ENCODE measurements at regions not wholly inside any gene's neighbourhood (a gene's known extent, or its start where the extent isn't known, plus 50 kb on each side); places are given as distances from the start of the nearest gene placed in this dataset.

DNA sequence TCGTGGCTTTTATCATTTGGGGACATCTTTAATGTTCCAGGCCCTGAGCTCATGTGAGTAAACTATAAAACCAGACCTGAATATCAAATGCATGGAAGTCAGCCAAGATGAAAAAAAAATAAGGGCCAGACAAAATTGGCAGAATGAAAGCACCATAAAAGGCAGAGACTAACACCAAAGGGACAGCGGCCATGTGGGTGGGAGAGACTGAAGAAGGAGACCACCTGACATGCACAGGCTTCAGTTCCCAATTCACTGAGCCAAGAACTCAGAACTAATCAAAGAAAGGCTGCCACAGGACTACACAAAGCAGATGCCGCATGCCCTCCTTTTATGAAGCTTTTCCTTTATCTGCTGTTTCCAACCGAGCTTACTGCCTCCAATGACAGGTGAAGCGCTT, 267.1 kb downstream of the RAD51AP2 start:
- Mint-ChIP-seq H3K9me3 (no peaks in the 10 kb centered on the region), H3K4me1 (ENCODE audit: low read depth) (no peaks in the 10 kb centered on the region), H3K4me3 (no peak overlapping the region), H3K27me3 (no peaks in the 10 kb centered on the region), H3K27ac (no peak overlapping the region), H3K36me3 (ENCODE audit: low read depth) (no peaks in the 10 kb centered on the region)
- no peaks in the 10 kb centered on the region for H3K36me3 ChIP-seq (ENCODE audit: insufficient read depth, low read length)
- H3K27ac ChIP-seq (ENCODE audit: low read depth in 1 of 2, low read length in 2 of 2): no peak overlapping the region
- CTCF ChIA-PET: no interaction called here
- peaks cover 0 to 7% of the 10 kb centered on the region in 2 experiments for H3K9me3 ChIP-seq (ENCODE audit: control insufficient read depth in 1 of 2, insufficient read depth in 1 of 2, low read length in 2 of 2)
- TF ChIP-seq, protein P1, sequence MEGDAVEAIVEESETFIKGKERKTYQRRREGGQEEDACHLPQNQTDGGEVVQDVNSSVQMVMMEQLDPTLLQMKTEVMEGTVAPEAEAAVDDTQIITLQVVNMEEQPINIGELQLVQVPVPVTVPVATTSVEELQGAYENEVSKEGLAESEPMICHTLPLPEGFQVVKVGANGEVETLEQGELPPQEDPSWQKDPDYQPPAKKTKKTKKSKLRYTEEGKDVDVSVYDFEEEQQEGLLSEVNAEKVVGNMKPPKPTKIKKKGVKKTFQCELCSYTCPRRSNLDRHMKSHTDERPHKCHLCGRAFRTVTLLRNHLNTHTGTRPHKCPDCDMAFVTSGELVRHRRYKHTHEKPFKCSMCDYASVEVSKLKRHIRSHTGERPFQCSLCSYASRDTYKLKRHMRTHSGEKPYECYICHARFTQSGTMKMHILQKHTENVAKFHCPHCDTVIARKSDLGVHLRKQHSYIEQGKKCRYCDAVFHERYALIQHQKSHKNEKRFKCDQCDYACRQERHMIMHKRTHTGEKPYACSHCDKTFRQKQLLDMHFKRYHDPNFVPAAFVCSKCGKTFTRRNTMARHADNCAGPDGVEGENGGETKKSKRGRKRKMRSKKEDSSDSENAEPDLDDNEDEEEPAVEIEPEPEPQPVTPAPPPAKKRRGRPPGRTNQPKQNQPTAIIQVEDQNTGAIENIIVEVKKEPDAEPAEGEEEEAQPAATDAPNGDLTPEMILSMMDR (IDR thresholded peaks at IDR 0.05): no peak
- DNase-seq (no peak), ATAC-seq (ENCODE audit: poor library complexity) (no peak)
- intact Hi-C loops (cut with DNase I, micrococcal nuclease): no loop called here
- no peaks in the 10 kb centered on the region for H3K4me1 ChIP-seq (ENCODE audit: insufficient read depth, low read length)
- no peak overlapping the region for H3K4me3 ChIP-seq (ENCODE audit: low read length)
- no peaks in the 10 kb centered on the region for H3K27me3 ChIP-seq (ENCODE audit: control insufficient read depth in 1 of 2, insufficient read depth in 2 of 2, low read length in 2 of 2)
- POLR2A ChIA-PET: no interaction called here

DNA sequence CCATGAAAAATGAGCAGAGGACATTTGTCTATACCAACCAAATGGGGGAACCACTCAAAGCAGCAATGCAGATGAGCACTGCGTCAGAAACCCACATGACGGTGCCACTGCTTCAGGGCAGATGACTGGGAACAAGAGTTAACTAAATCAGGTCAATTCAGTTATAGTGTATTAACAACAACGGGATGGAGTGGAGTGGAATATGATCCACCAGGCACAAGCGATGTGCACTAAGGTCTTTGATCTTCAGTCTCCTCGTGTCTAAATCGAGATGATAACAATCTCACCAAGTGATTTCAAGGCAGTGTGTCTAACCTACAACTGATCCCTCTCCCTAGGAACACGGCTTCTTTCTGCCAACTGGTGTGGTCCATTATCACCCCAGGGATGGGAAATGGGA, 269.0 kb downstream of the RAD51AP2 start:
- no peaks in the 10 kb centered on the region for H3K27me3 ChIP-seq (ENCODE audit: control insufficient read depth in 1 of 2, insufficient read depth in 2 of 2, low read length in 2 of 2)
- ChIA-PET CTCF (no interaction called here), POLR2A (no interaction called here)
- intact Hi-C loops (cut with DNase I, micrococcal nuclease): no loop called here
- Mint-ChIP-seq H3K27ac (no peak overlapping the region), H3K36me3 (ENCODE audit: low read depth) (no peaks in the 10 kb centered on the region), H3K4me3 (no peak overlapping the region), H3K9me3 (no peaks in the 10 kb centered on the region), H3K4me1 (ENCODE audit: low read depth) (no peaks in the 10 kb centered on the region), H3K27me3 (no peaks in the 10 kb centered on the region)
- ATAC-seq (ENCODE audit: poor library complexity) (no peak), DNase-seq (no peak)
- no peaks in the 10 kb centered on the region for H3K36me3 ChIP-seq (ENCODE audit: insufficient read depth, low read length)
- no peak overlapping the region for H3K27ac ChIP-seq (ENCODE audit: low read depth in 1 of 2, low read length in 2 of 2)
- TF ChIP-seq, protein P1 (IDR thresholded peaks at IDR 0.05): no peak
- H3K4me3 ChIP-seq (ENCODE audit: low read length): no peak overlapping the region
- H3K9me3 ChIP-seq (ENCODE audit: control insufficient read depth in 1 of 2, insufficient read depth in 1 of 2, low read length in 2 of 2): peaks cover 0 to 7% of the 10 kb centered on the region in 2 experiments
- no peaks in the 10 kb centered on the region for H3K4me1 ChIP-seq (ENCODE audit: insufficient read depth, low read length)

DNA sequence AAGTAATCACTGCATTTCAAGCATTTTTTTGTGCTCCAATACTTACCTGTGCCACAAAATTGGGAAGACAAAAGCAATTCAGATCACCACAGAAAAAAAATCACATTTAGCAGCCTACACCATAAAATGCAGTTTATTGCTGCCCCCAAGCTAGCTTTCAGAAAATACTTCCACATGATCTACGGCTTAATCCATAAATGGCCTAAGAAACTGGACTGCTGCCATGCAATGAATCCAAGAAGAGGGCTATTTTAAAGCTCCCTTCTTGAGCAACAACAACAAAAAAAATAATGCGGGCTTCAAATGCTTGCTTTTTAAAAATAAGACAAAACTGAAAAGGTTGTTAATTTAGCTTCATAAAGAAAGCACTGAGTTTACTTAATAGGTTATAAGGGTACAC, 272.3 kb downstream of the RAD51AP2 start:
- no peak overlapping the region for H3K4me3 Mint-ChIP-seq
- no peaks in the 10 kb centered on the region for H3K9me3 Mint-ChIP-seq
- ChIA-PET CTCF (interaction anchor here (1.4 kb wide), 1 partner anchor 8 kb away, joined by 3 read pairs; no protein-coding TSS in a partner anchor), POLR2A (no interaction called here)
- Histone ChIP-seq H3K4me1 (ENCODE audit: insufficient read depth, low read length) (no peaks in the 10 kb centered on the region), H3K4me3 (ENCODE audit: low read length) (no peak overlapping the region), H3K9me3 (ENCODE audit: control insufficient read depth in 1 of 2, insufficient read depth in 1 of 2, low read length in 2 of 2) (no peaks in the 10 kb centered on the region), H3K36me3 (ENCODE audit: insufficient read depth, low read length) (no peaks in the 10 kb centered on the region), H3K27ac (ENCODE audit: low read depth in 1 of 2, low read length in 2 of 2) (no peak overlapping the region), H3K27me3 (ENCODE audit: control insufficient read depth in 1 of 2, insufficient read depth in 2 of 2, low read length in 2 of 2) (no peaks in the 10 kb centered on the region)
- no peaks in the 10 kb centered on the region for H3K36me3 Mint-ChIP-seq (ENCODE audit: low read depth)
- no peaks in the 10 kb centered on the region for H3K27me3 Mint-ChIP-seq
- TF ChIP-seq, protein P1 (IDR thresholded peaks at IDR 0.05): no peak
- DNase-seq (no peak), ATAC-seq (ENCODE audit: poor library complexity) (no peak)
- no peaks in the 10 kb centered on the region for H3K4me1 Mint-ChIP-seq (ENCODE audit: low read depth)
- H3K27ac Mint-ChIP-seq: no peak overlapping the region
- intact Hi-C loops (cut with DNase I, micrococcal nuclease): no loop called here
